ENCODE measurements at regions not wholly inside any gene's neighbourhood (a gene's known extent, or its start where the extent isn't known, plus 50 kb on each side); places are given as distances from the start of the nearest gene placed in this dataset.

GRCh38 chr2:215874418-215874817, 138.9 kb downstream of the MREG start:
- Histone ChIP-seq H3K27ac (ENCODE audit: low read depth, low read length) (no peak overlapping the region), H2BK5ac (ENCODE audit: low read length) (no peak overlapping the region), H4K8ac (ENCODE audit: low read depth, low read length) (no peak overlapping the region), H2BK120ac (ENCODE audit: low read depth, low read length) (no peak overlapping the region), H3K79me2 (ENCODE audit: control insufficient read depth, insufficient read depth, low read length) (no peaks in the 10 kb centered on the region), H2AK5ac (ENCODE audit: low read length) (no peak overlapping the region), H3K23ac (ENCODE audit: low read length) (no peak overlapping the region), H3K18ac (ENCODE audit: low read length) (no peak overlapping the region), H3K4me3 (ENCODE audit: low read length) (no peak overlapping the region), H3K9ac (ENCODE audit: low read length) (no peak overlapping the region), H3K27me3 (ENCODE audit: insufficient read depth, low read length, poor library complexity) (no peaks in the 10 kb centered on the region), H3K4me1 (ENCODE audit: control insufficient read depth, low read depth, low read length) (no peaks in the 10 kb centered on the region), H3K36me3 (ENCODE audit: control insufficient read depth, insufficient read depth, low read length) (no peaks in the 10 kb centered on the region), H2BK15ac (replicated peaks; ENCODE audit: low read depth) (no peak overlapping the region), H4K5ac (ENCODE audit: low read length) (no peak overlapping the region), H3K56ac (ENCODE audit: low read length) (no peak overlapping the region), H3K4ac (ENCODE audit: low read depth, low read length) (no peak overlapping the region), H3K79me1 (ENCODE audit: low read length) (no peaks in the 10 kb centered on the region), H3K4me2 (ENCODE audit: low read length) (no peak overlapping the region)
- DNase-seq, result no peak
- WGBS (ENCODE audit: extremely low coverage, insufficient coverage, low lambda C conversion rate), result no CpG with 5 or more reads among the region's 2 CpGs

GRCh38 chr2:215870986-215871385, 142.4 kb downstream of the MREG start:
- Histone ChIP-seq H3K4ac (ENCODE audit: low read depth, low read length) (no peak overlapping the region), H3K27me3 (ENCODE audit: insufficient read depth, low read length, poor library complexity) (no peaks in the 10 kb centered on the region), H3K4me3 (ENCODE audit: low read length) (no peak overlapping the region), H3K79me2 (ENCODE audit: control insufficient read depth, insufficient read depth, low read length) (no peaks in the 10 kb centered on the region), H3K36me3 (ENCODE audit: control insufficient read depth, insufficient read depth, low read length) (no peaks in the 10 kb centered on the region), H2BK5ac (ENCODE audit: low read length) (no peak overlapping the region), H3K27ac (ENCODE audit: low read depth, low read length) (no peak overlapping the region), H3K4me2 (ENCODE audit: low read length) (no peak overlapping the region), H3K9ac (ENCODE audit: low read length) (no peak overlapping the region), H3K4me1 (ENCODE audit: control insufficient read depth, low read depth, low read length) (no peaks in the 10 kb centered on the region), H3K23ac (ENCODE audit: low read length) (no peak overlapping the region), H3K56ac (ENCODE audit: low read length) (no peak overlapping the region), H4K8ac (ENCODE audit: low read depth, low read length) (no peak overlapping the region), H2BK120ac (ENCODE audit: low read depth, low read length) (no peak overlapping the region), H2BK15ac (replicated peaks; ENCODE audit: low read depth) (no peak overlapping the region), H3K18ac (ENCODE audit: low read length) (no peak overlapping the region), H2AK5ac (ENCODE audit: low read length) (no peak overlapping the region), H4K5ac (ENCODE audit: low read length) (no peak overlapping the region), H3K79me1 (ENCODE audit: low read length) (no peaks in the 10 kb centered on the region)
- no CpG with 5 or more reads among the region's 2 CpGs for WGBS (ENCODE audit: extremely low coverage, insufficient coverage, low lambda C conversion rate)
- peak; percentile 68 for DNase-seq

GRCh38 chr2:215870088-215870490, 143.3 kb downstream of the MREG start:
- H4K8ac ChIP-seq (ENCODE audit: low read depth, low read length), result no peak overlapping the region
- H3K56ac ChIP-seq (ENCODE audit: low read length), result no peak overlapping the region
- peak; percentile 78 for DNase-seq
- no peak overlapping the region for H2AK5ac ChIP-seq (ENCODE audit: low read length)
- H4K5ac ChIP-seq (ENCODE audit: low read length), result no peak overlapping the region
- H3K4me1 ChIP-seq (ENCODE audit: control insufficient read depth, low read depth, low read length), result no peaks in the 10 kb centered on the region
- H3K27ac ChIP-seq (ENCODE audit: low read depth, low read length), result no peak overlapping the region
- H3K79me2 ChIP-seq (ENCODE audit: control insufficient read depth, insufficient read depth, low read length), result no peaks in the 10 kb centered on the region
- H2BK120ac ChIP-seq (ENCODE audit: low read depth, low read length), result no peak overlapping the region
- no peak overlapping the region for H2BK15ac ChIP-seq (replicated peaks; ENCODE audit: low read depth)
- no peaks in the 10 kb centered on the region for H3K36me3 ChIP-seq (ENCODE audit: control insufficient read depth, insufficient read depth, low read length)
- H3K4me2 ChIP-seq (ENCODE audit: low read length), result no peak overlapping the region
- no peaks in the 10 kb centered on the region for H3K27me3 ChIP-seq (ENCODE audit: insufficient read depth, low read length, poor library complexity)
- no CpG with 5 or more reads among the region's 3 CpGs for WGBS (ENCODE audit: extremely low coverage, insufficient coverage, low lambda C conversion rate)
- H3K4ac ChIP-seq (ENCODE audit: low read depth, low read length), result no peak overlapping the region
- no peaks in the 10 kb centered on the region for H3K79me1 ChIP-seq (ENCODE audit: low read length)
- peak overlapping the region; percentile 46 for H3K18ac ChIP-seq (ENCODE audit: low read length)
- H3K4me3 ChIP-seq (ENCODE audit: low read length), result no peak overlapping the region
- H2BK5ac ChIP-seq (ENCODE audit: low read length), result peak overlapping the region; percentile 26
- no peak overlapping the region for H3K9ac ChIP-seq (ENCODE audit: low read length)
- H3K23ac ChIP-seq (ENCODE audit: low read length), result no peak overlapping the region

- H2BK5ac ChIP-seq (ENCODE audit: low read length), result no peak overlapping the region
- no peak overlapping the region for H3K9ac ChIP-seq (ENCODE audit: low read length)
Observed at GRCh38 chr2:215868846-215869543, 144.4 kb downstream of the MREG start.

GRCh38 chr2:215866606-215867005, 146.7 kb downstream of the MREG start:
- Histone ChIP-seq H2BK120ac (ENCODE audit: low read depth, low read length) (no peak overlapping the region), H3K9ac (ENCODE audit: low read length) (no peak overlapping the region), H3K4me1 (ENCODE audit: control insufficient read depth, low read depth, low read length) (no peaks in the 10 kb centered on the region), H2AK5ac (ENCODE audit: low read length) (no peak overlapping the region), H2BK5ac (ENCODE audit: low read length) (no peak overlapping the region), H3K56ac (ENCODE audit: low read length) (no peak overlapping the region), H3K4ac (ENCODE audit: low read depth, low read length) (no peak overlapping the region), H3K4me2 (ENCODE audit: low read length) (no peak overlapping the region), H3K36me3 (ENCODE audit: control insufficient read depth, insufficient read depth, low read length) (no peaks in the 10 kb centered on the region), H4K8ac (ENCODE audit: low read depth, low read length) (peak overlapping the region; percentile 28), H3K27ac (ENCODE audit: low read depth, low read length) (no peak overlapping the region), H3K79me2 (ENCODE audit: control insufficient read depth, insufficient read depth, low read length) (no peaks in the 10 kb centered on the region), H3K23ac (ENCODE audit: low read length) (no peak overlapping the region), H2BK15ac (replicated peaks; ENCODE audit: low read depth) (no peak overlapping the region), H4K5ac (ENCODE audit: low read length) (no peak overlapping the region), H3K18ac (ENCODE audit: low read length) (peak overlapping the region; percentile 69), H3K27me3 (ENCODE audit: insufficient read depth, low read length, poor library complexity) (no peaks in the 10 kb centered on the region), H3K4me3 (ENCODE audit: low read length) (no peak overlapping the region), H3K79me1 (ENCODE audit: low read length) (no peaks in the 10 kb centered on the region)
- no CpG with 5 or more reads among the region's 2 CpGs for WGBS (ENCODE audit: extremely low coverage, insufficient coverage, low lambda C conversion rate)
- no peak for DNase-seq

More at GRCh38 chr2:215868846-215869543, 144.4 kb downstream of the MREG start:
- WGBS (ENCODE audit: extremely low coverage, insufficient coverage, low lambda C conversion rate), result 100% methylated on average over 2 of the region's 4 CpGs
- H4K8ac ChIP-seq (ENCODE audit: low read depth, low read length), result no peak overlapping the region
- H3K27ac ChIP-seq (ENCODE audit: low read depth, low read length), result no peak overlapping the region
- H3K27me3 ChIP-seq (ENCODE audit: insufficient read depth, low read length, poor library complexity), result no peaks in the 10 kb centered on the region
- no peak overlapping the region for H2BK15ac ChIP-seq (replicated peaks; ENCODE audit: low read depth)
- no peak overlapping the region for H2AK5ac ChIP-seq (ENCODE audit: low read length)
- no peak overlapping the region for H3K4me2 ChIP-seq (ENCODE audit: low read length)
- no peaks in the 10 kb centered on the region for H3K79me2 ChIP-seq (ENCODE audit: control insufficient read depth, insufficient read depth, low read length)
- no peak overlapping the region for H3K56ac ChIP-seq (ENCODE audit: low read length)
- no peaks in the 10 kb centered on the region for H3K36me3 ChIP-seq (ENCODE audit: control insufficient read depth, insufficient read depth, low read length)
- no peak overlapping the region for H3K4ac ChIP-seq (ENCODE audit: low read depth, low read length)
- H3K4me1 ChIP-seq (ENCODE audit: control insufficient read depth, low read depth, low read length), result no peaks in the 10 kb centered on the region
- no peak overlapping the region for H3K18ac ChIP-seq (ENCODE audit: low read length)
- no peak overlapping the region for H4K5ac ChIP-seq (ENCODE audit: low read length)
- DNase-seq, result no peak
- H3K23ac ChIP-seq (ENCODE audit: low read length), result no peak overlapping the region
- H3K4me3 ChIP-seq (ENCODE audit: low read length), result no peak overlapping the region
- H2BK120ac ChIP-seq (ENCODE audit: low read depth, low read length), result no peak overlapping the region
- H3K79me1 ChIP-seq (ENCODE audit: low read length), result no peaks in the 10 kb centered on the region

- H3K18ac ChIP-seq (ENCODE audit: low read length), result no peak overlapping the region
- H2BK5ac ChIP-seq (ENCODE audit: low read length), result no peak overlapping the region
- H2AK5ac ChIP-seq (ENCODE audit: low read length), result no peak overlapping the region
- no peak overlapping the region for H3K4me3 ChIP-seq (ENCODE audit: low read length)
- H2BK120ac ChIP-seq (ENCODE audit: low read depth, low read length), result no peak overlapping the region
- H3K9ac ChIP-seq (ENCODE audit: low read length), result no peak overlapping the region
- WGBS (ENCODE audit: extremely low coverage, insufficient coverage, low lambda C conversion rate), result no CpG with 5 or more reads among the region's 2 CpGs
- H4K8ac ChIP-seq (ENCODE audit: low read depth, low read length), result no peak overlapping the region
- no peak overlapping the region for H2BK15ac ChIP-seq (replicated peaks; ENCODE audit: low read depth)
- H3K79me1 ChIP-seq (ENCODE audit: low read length), result no peaks in the 10 kb centered on the region
- no peak overlapping the region for H3K4ac ChIP-seq (ENCODE audit: low read depth, low read length)
- no peaks in the 10 kb centered on the region for H3K79me2 ChIP-seq (ENCODE audit: control insufficient read depth, insufficient read depth, low read length)
- no peak for DNase-seq
- H3K27ac ChIP-seq (ENCODE audit: low read depth, low read length), result no peak overlapping the region
- no peak overlapping the region for H3K56ac ChIP-seq (ENCODE audit: low read length)
- no peaks in the 10 kb centered on the region for H3K27me3 ChIP-seq (ENCODE audit: insufficient read depth, low read length, poor library complexity)
- H3K23ac ChIP-seq (ENCODE audit: low read length), result no peak overlapping the region
- H3K4me2 ChIP-seq (ENCODE audit: low read length), result no peak overlapping the region
- H3K4me1 ChIP-seq (ENCODE audit: control insufficient read depth, low read depth, low read length), result no peaks in the 10 kb centered on the region
- H4K5ac ChIP-seq (ENCODE audit: low read length), result no peak overlapping the region
- no peaks in the 10 kb centered on the region for H3K36me3 ChIP-seq (ENCODE audit: control insufficient read depth, insufficient read depth, low read length)
Observed at GRCh38 chr2:215863687-215864086, 149.7 kb downstream of the MREG start.
